Tibial nerve (tissue), 3 donors: ENCODE measurements at regions not wholly inside any gene's neighbourhood (a gene's known extent, or its start where the extent isn't known, plus 50 kb on each side); places are given as distances from the start of the nearest gene placed in this dataset.
"Not testable (repeated sequence)": the region's sequence is repeated elsewhere in the genome, so short reads cannot be mapped to it uniquely, and the experiment has no call there.

Experiments
- CTCF ChIP-seq, 5 experiments: fragments of 200-600 bp in 3 of 5; fragments of 450-650 bp in 2 of 5; sonication (generic) in 3 of 5; IDR thresholded peaks; one replicate each; pipeline ENCODE4 v1.5.1; 2016 to 2019; ENCODE audit warnings: antibody characterized with exemption in 5 of 5, mild to moderate bottlenecking in 3 of 5, moderate library complexity in 2 of 5
- POLR2A ChIP-seq, 2 donors: fragments of 450-650 bp; IDR thresholded peaks; one replicate each; pipeline ENCODE4 v1.6.1; 2017; ENCODE audit warnings: antibody characterized with exemption in 2 of 2, mild to moderate bottlenecking in 2 of 2, moderate library complexity in 2 of 2

GRCh38 chr16:60402941-60403340 is 1633.3 kb downstream of the CDH8 start:
- not testable (repeated sequence) for TF ChIP-seq CTCF, POLR2A (IDR thresholded peaks at IDR 0.05)
